HT1080 (cell line): ENCODE measurements at regions not wholly inside any gene's neighbourhood (a gene's known extent, or its start where the extent isn't known, plus 50 kb on each side); places are given as distances from the start of the nearest gene placed in this dataset.

Source experiments
- DNase-seq: peaks from one replicate; pipeline ENCODE4 v3.0.0-alpha.2; 2015; ENCODE audit warnings: low read depth

GRCh38 chr4:167290678-167291077 lies 56.4 kb upstream of the SPOCK3 start:
- DNase-seq, result no peak

GRCh38 chr4:167308876-167309275 lies 74.6 kb upstream of the SPOCK3 start:
- no peak for DNase-seq

- DNase-seq, result no peak
These were observed 87.0 kb upstream of the SPOCK3 start for GRCh38 chr4:167321299-167321698.

GRCh38 chr4:167339781-167340180 lies 105.5 kb upstream of the SPOCK3 start:
- no peak for DNase-seq

- DNase-seq, result no peak
These were observed 125.4 kb upstream of the SPOCK3 start for GRCh38 chr4:167359711-167360110.

GRCh38 chr4:167379076-167379835 lies 145.0 kb upstream of the SPOCK3 start:
- DNase-seq, result no peak

GRCh38 chr4:167380964-167381363 lies 146.7 kb upstream of the SPOCK3 start:
- DNase-seq, result no peak

- DNase-seq, result no peak
These were observed 149.0 kb upstream of the SPOCK3 start for GRCh38 chr4:167383291-167383690.

- DNase-seq, result no peak
These were observed 163.3 kb upstream of the SPOCK3 start for GRCh38 chr4:167397586-167397985.

- DNase-seq, result no peak
These were observed 164.9 kb upstream of the SPOCK3 start for GRCh38 chr4:167399201-167399600.

- DNase-seq, result no peak
These were observed 171.9 kb upstream of the SPOCK3 start for GRCh38 chr4:167406181-167406580.

GRCh38 chr4:167415461-167415860 lies 181.2 kb upstream of the SPOCK3 start:
- no peak for DNase-seq

GRCh38 chr4:167419468-167420140 lies 185.3 kb upstream of the SPOCK3 start:
- DNase-seq, result no peak

- no peak for DNase-seq
These were observed 186.9 kb upstream of the SPOCK3 start for GRCh38 chr4:167421201-167421600.

- no peak for DNase-seq
These were observed 190.3 kb upstream of the SPOCK3 start for GRCh38 chr4:167424341-167425256.

GRCh38 chr4:167428156-167428555 lies 193.9 kb upstream of the SPOCK3 start:
- DNase-seq, result no peak

GRCh38 chr4:167431371-167431770 lies 197.1 kb upstream of the SPOCK3 start:
- DNase-seq, result no peak

GRCh38 chr4:167435786-167436185 lies 201.5 kb upstream of the SPOCK3 start:
- no peak for DNase-seq

- DNase-seq, result no peak
These were observed 209.5 kb upstream of the SPOCK3 start for GRCh38 chr4:167443841-167444240.

GRCh38 chr4:167452922-167453430 lies 218.7 kb upstream of the SPOCK3 start:
- DNase-seq, result no peak

GRCh38 chr4:167456619-167457018 lies 222.3 kb upstream of the SPOCK3 start:
- DNase-seq, result no peak

GRCh38 chr4:167469436-167469835 lies 235.1 kb upstream of the SPOCK3 start:
- no peak for DNase-seq
